ENCODE measurements at regions not wholly inside any gene's neighbourhood (a gene's known extent, or its start where the extent isn't known, plus 50 kb on each side); places are given as distances from the start of the nearest gene placed in this dataset.

GRCh38 chr1:95179205-95179986 is 54.6 kb upstream of the RWDD3 start:
- Mint-ChIP-seq H3K36me3 (ENCODE audit: low read depth) (peaks cover 9% of the 10 kb centered on the region), H3K27ac (peak overlapping the region; percentile 43), H3K4me3 (no peak overlapping the region), H3K9me3 (no peaks in the 10 kb centered on the region), H3K4me1 (no peaks in the 10 kb centered on the region), H3K27me3 (ENCODE audit: low read depth, poor library complexity) (peaks cover 1% of the 10 kb centered on the region)
- no peak for TF ChIP-seq CTCF (IDR thresholded peaks at IDR 0.05)
- DNase-seq = no peak

GRCh38 chr1:95180371-95180770 is 53.6 kb upstream of the RWDD3 start:
- peaks cover 5% of the 10 kb centered on the region for H3K27me3 Mint-ChIP-seq (ENCODE audit: low read depth, poor library complexity)
- H3K36me3 Mint-ChIP-seq (ENCODE audit: low read depth) = peaks cover 3% of the 10 kb centered on the region
- no peaks in the 10 kb centered on the region for H3K4me1 Mint-ChIP-seq
- H3K9me3 Mint-ChIP-seq = no peaks in the 10 kb centered on the region
- no peak overlapping the region for H3K4me3 Mint-ChIP-seq
- DNase-seq = no peak
- TF ChIP-seq CTCF (IDR thresholded peaks at IDR 0.05) = no peak
- no peak overlapping the region for H3K27ac Mint-ChIP-seq

- no peak overlapping the region for H3K4me3 Mint-ChIP-seq
- no peak for DNase-seq
- TF ChIP-seq CTCF (IDR thresholded peaks at IDR 0.05) = no peak
Measured at GRCh38 chr1:95181096-95181495, 52.9 kb upstream of the RWDD3 start.

GRCh38 chr1:95183952-95184351 is 50.1 kb upstream of the RWDD3 start:
- no peaks in the 10 kb centered on the region for H3K4me1 Mint-ChIP-seq
- no peaks in the 10 kb centered on the region for H3K9me3 Mint-ChIP-seq
- DNase-seq = no peak
- H3K4me3 Mint-ChIP-seq = no peak overlapping the region
- H3K36me3 Mint-ChIP-seq (ENCODE audit: low read depth) = no peaks in the 10 kb centered on the region
- TF ChIP-seq CTCF (IDR thresholded peaks at IDR 0.05) = no peak
- H3K27me3 Mint-ChIP-seq (ENCODE audit: low read depth, poor library complexity) = peaks cover 10% of the 10 kb centered on the region
- H3K27ac Mint-ChIP-seq = no peak overlapping the region

More at GRCh38 chr1:95181096-95181495, 52.9 kb upstream of the RWDD3 start:
- Mint-ChIP-seq H3K27ac (no peak overlapping the region), H3K4me1 (no peaks in the 10 kb centered on the region), H3K27me3 (ENCODE audit: low read depth, poor library complexity) (peaks cover 5% of the 10 kb centered on the region), H3K9me3 (no peaks in the 10 kb centered on the region), H3K36me3 (ENCODE audit: low read depth) (no peaks in the 10 kb centered on the region)
